SK-N-SH treated with all-trans-retinoic acid at 6 μM for 48 hours (cell line): ENCODE measurements at regions not wholly inside any gene's neighbourhood (a gene's known extent, or its start where the extent isn't known, plus 50 kb on each side); places are given as distances from the start of the nearest gene placed in this dataset.

Experiments used
- ATAC-seq: fragments of 200-7000 bp; cut with Tn5 transposase; 3 replicates; pipeline ENCODE4 v1.9.1; 2020; ENCODE audit warnings: mild to moderate bottlenecking, moderate library complexity
- ARNTL ChIP-seq: fragments of 450-650 bp; formaldehyde crosslinking; IDR thresholded peaks from 2 replicates; pipeline ENCODE4 v1.5.0; 2020; ENCODE audit warnings: low read depth, mild to moderate bottlenecking, moderate library complexity, borderline replicate concordance
- BACH2 ChIP-seq: fragments of 250-450 bp; sonication (Bioruptor Pico); IDR thresholded peaks from 2 replicates; pipeline ENCODE4 v1.9.0; 2021; ENCODE audit warnings: mild to moderate bottlenecking, borderline replicate concordance
- CREB5 ChIP-seq: fragments of 250-450 bp; sonication (Bioruptor Pico); IDR thresholded peaks from 2 replicates; pipeline ENCODE4 v1.5.1; 2020; ENCODE audit warnings: low read depth, mild to moderate bottlenecking, moderate library complexity
- CSDC2 ChIP-seq: fragments of 250-450 bp; sonication (Bioruptor Pico); IDR thresholded peaks from 2 replicates; pipeline ENCODE4 v1.5.0; 2020; ENCODE audit warnings: mild to moderate bottlenecking, moderate library complexity
- CSRNP3 ChIP-seq: fragments of 250-450 bp; sonication (Bioruptor Pico); IDR thresholded peaks from 2 replicates; pipeline ENCODE4 v1.5.1; 2021; ENCODE audit warnings: mild to moderate bottlenecking, moderate library complexity
- ESRRG ChIP-seq: fragments of 250-450 bp; sonication (Bioruptor Pico); IDR thresholded peaks from 2 replicates; pipeline ENCODE4 v1.6.1; 2021; ENCODE audit warnings: mild to moderate bottlenecking
- GLIS3 ChIP-seq: fragments of 250-450 bp; sonication (Bioruptor Pico); IDR thresholded peaks from 2 replicates; pipeline ENCODE4 v1.5.0; 2020; ENCODE audit warnings: mild to moderate bottlenecking, moderate library complexity
- ISL1 ChIP-seq: fragments of 250-450 bp; sonication (Bioruptor Pico); IDR thresholded peaks from 2 replicates; pipeline ENCODE4 v2.1.2; 2022; ENCODE audit warnings: mild to moderate bottlenecking, moderate library complexity
- OSR1 ChIP-seq: fragments of 250-450 bp; sonication (Bioruptor Pico); IDR thresholded peaks from 2 replicates; pipeline ENCODE4 v1.8.0; 2022; ENCODE audit warnings: moderate library complexity, mild to moderate bottlenecking, inconsistent platforms
- PATZ1 ChIP-seq: fragments of 250-450 bp; sonication (Bioruptor Pico); IDR thresholded peaks from 2 replicates; pipeline ENCODE4 v1.8.0; 2020; ENCODE audit warnings: mild to moderate bottlenecking, moderate library complexity, borderline replicate concordance
- PPARA ChIP-seq: fragments of 250-450 bp; sonication (Bioruptor Pico); IDR thresholded peaks from 2 replicates; pipeline ENCODE4 v1.5.0; 2020; ENCODE audit warnings: mild to moderate bottlenecking, borderline replicate concordance
- RARB ChIP-seq: fragments of 250-450 bp; sonication (Bioruptor Pico); IDR thresholded peaks from 2 replicates; pipeline ENCODE4 v1.8.0; 2021; ENCODE audit warnings: mild to moderate bottlenecking, moderate library complexity
- SNAI2 ChIP-seq: fragments of 250-450 bp; sonication (Bioruptor Pico); IDR thresholded peaks from 2 replicates; pipeline ENCODE4 v1.5.0; 2020; ENCODE audit warnings: mild to moderate bottlenecking, moderate library complexity
- TOX ChIP-seq: fragments of 250-450 bp; sonication (Bioruptor Pico); IDR thresholded peaks from 2 replicates; pipeline ENCODE4 v1.8.0; 2021; ENCODE audit warnings: mild to moderate bottlenecking, moderate library complexity, borderline replicate concordance
- ZC3H10 ChIP-seq: fragments of 250-450 bp; sonication (Bioruptor Pico); IDR thresholded peaks from 2 replicates; pipeline ENCODE4 v1.5.1; 2021; ENCODE audit warnings: mild to moderate bottlenecking, moderate library complexity
- ZFP3 ChIP-seq: fragments of 250-450 bp; sonication (Bioruptor Pico); IDR thresholded peaks from 2 replicates; pipeline ENCODE4 v1.5.0; 2020; ENCODE audit warnings: mild to moderate bottlenecking, moderate library complexity
- ZFP30 ChIP-seq: fragments of 450-650 bp; formaldehyde crosslinking; IDR thresholded peaks from 2 replicates; pipeline ENCODE4 v1.5.0; 2022; ENCODE audit warnings: mild to moderate bottlenecking, moderate library complexity
- ZNF565 ChIP-seq: fragments of 450-650 bp; formaldehyde crosslinking; conservative IDR thresholded peaks from 2 replicates; pipeline ENCODE4 v1.5.0; 2020; ENCODE audit warnings: low read depth, mild to moderate bottlenecking, moderate library complexity
- ZNF8 ChIP-seq: fragments of 450-650 bp; formaldehyde crosslinking; IDR thresholded peaks from 2 replicates; pipeline ENCODE4 v1.5.0; 2020; ENCODE audit warnings: mild to moderate bottlenecking, moderate library complexity

- TF ChIP-seq ZNF565 (CRISPR knock-in tag): no peak
- TF ChIP-seq ZC3H10 (CRISPR knock-in tag): no peak
- no peak for TF ChIP-seq PATZ1
- no peak for TF ChIP-seq RARB (CRISPR knock-in tag)
- ATAC-seq: no peak
These were observed 119.9 kb downstream of the FOXA2 start for GRCh38 chr20:22464312-22465003.

- ATAC-seq: no peak
- TF ChIP-seq ESRRG (CRISPR knock-in tag) (no peak), GLIS3 (CRISPR knock-in tag) (no peak), TOX (CRISPR knock-in tag) (no peak), CSRNP3 (CRISPR knock-in tag) (no peak), CSDC2 (CRISPR knock-in tag) (no peak)
These were observed 121.1 kb downstream of the FOXA2 start for GRCh38 chr20:22462975-22463914.

GRCh38 chr20:22460803-22461202 lies 123.6 kb downstream of the FOXA2 start:
- no peak for ATAC-seq
- TF ChIP-seq PPARA (CRISPR knock-in tag) (no peak), RARB (CRISPR knock-in tag) (no peak), CSRNP3 (CRISPR knock-in tag) (no peak), ZNF8 (CRISPR knock-in tag) (no peak), ZNF565 (CRISPR knock-in tag) (no peak), TOX (CRISPR knock-in tag) (no peak)
- TF ChIP-seq, all 23 proteins: peak for 0

GRCh38 chr20:22460231-22460630 lies 124.1 kb downstream of the FOXA2 start:
- no peak for ATAC-seq
- TF ChIP-seq ESRRG (CRISPR knock-in tag): no peak
- TF ChIP-seq TOX (CRISPR knock-in tag): no peak
- TF ChIP-seq ARNTL (CRISPR knock-in tag): no peak
- TF ChIP-seq ZNF565 (CRISPR knock-in tag): no peak
- no peak for TF ChIP-seq BACH2 (CRISPR knock-in tag)
- no peak for TF ChIP-seq CREB5 (CRISPR knock-in tag)
- TF ChIP-seq ZFP3 (CRISPR knock-in tag): no peak
- no peak for TF ChIP-seq OSR1 (CRISPR knock-in tag)
- no peak for TF ChIP-seq ZFP30 (CRISPR knock-in tag)
- no peak for TF ChIP-seq ISL1 (CRISPR knock-in tag)
- TF ChIP-seq RARB (CRISPR knock-in tag): no peak

GRCh38 chr20:22459754-22460153 lies 124.6 kb downstream of the FOXA2 start:
- no peak for ATAC-seq
- TF ChIP-seq ZFP3 (CRISPR knock-in tag) (no peak), SNAI2 (CRISPR knock-in tag) (no peak), ESRRG (CRISPR knock-in tag) (no peak), ZFP30 (CRISPR knock-in tag) (no peak), CREB5 (CRISPR knock-in tag) (no peak), BACH2 (CRISPR knock-in tag) (no peak), PATZ1 (no peak), PPARA (CRISPR knock-in tag) (no peak), TOX (CRISPR knock-in tag) (no peak)
